CD4-positive, alpha-beta T cell (primary cell): ENCODE measurements at regions not wholly inside any gene's neighbourhood (a gene's known extent, or its start where the extent isn't known, plus 50 kb on each side); places are given as distances from the start of the nearest gene placed in this dataset.

Experiments used
- ATAC-seq: fragments of 200-7000 bp; cut with Tn5 transposase; one replicate; pipeline ENCODE4 v1.10.0; 2022; ENCODE audit warnings: mild to moderate bottlenecking; ENCODE audit not compliant: poor library complexity
- CTCF ChIA-PET: fragments of 350-600 bp; sonication (Branson Sonifier 250); formaldehyde crosslinking; loops from one replicate; lab custom pipeline; 2021; ENCODE audit warnings: antibody characterized with exemption, inconsistent platforms; lab: Charles Lee
- POLR2A ChIA-PET: fragments of 350-600 bp; sonication (Branson Sonifier 250); formaldehyde crosslinking; loops from one replicate; lab custom pipeline; 2021; ENCODE audit warnings: antibody characterized with exemption, inconsistent platforms; lab: Charles Lee
- DNase-seq, 14 experiments: peaks; one replicate each; pipeline ENCODE4 v3.0.0-alpha.2; 2013 to 2020; ENCODE audit warnings: mixed read lengths in 2 of 14
- H3K27ac ChIP-seq, 2 donors: one replicate each; pipeline versions ENCODE4 v1.5.1 to v1.7.0; 2013; ENCODE audit warnings: low read length in 2 of 2, low read depth in 1 of 2, mild to moderate bottlenecking in 1 of 2
- H3K27me3 ChIP-seq, 2 experiments: 1 replicate in 1 of 2; 2 replicates in 1 of 2; pipeline versions ENCODE4 v1.6.1 to v1.7.0; 2013; ENCODE audit warnings: low read length in 2 of 2, control low read depth in 1 of 2, mild to moderate bottlenecking in 1 of 2, moderate library complexity in 1 of 2; ENCODE audit not compliant: insufficient read depth in 2 of 2, control insufficient read depth in 1 of 2
- H3K36me3 ChIP-seq: one replicate; pipeline ENCODE4 v1.6.1; 2013; ENCODE audit warnings: low read length, control low read depth; ENCODE audit not compliant: insufficient read depth
- H3K4me1 ChIP-seq: one replicate; pipeline ENCODE4 v1.6.1; 2013; ENCODE audit warnings: low read length, control low read depth; ENCODE audit not compliant: insufficient read depth
- H3K4me3 ChIP-seq: one replicate; pipeline ENCODE4 v1.5.1; 2013; ENCODE audit warnings: mild to moderate bottlenecking, low read length, moderate library complexity
- H3K9me3 ChIP-seq, 2 experiments: 1 replicate in 1 of 2; 2 replicates in 1 of 2; pipeline versions ENCODE4 v1.6.1 to v1.7.0; 2013; ENCODE audit warnings: low read length in 2 of 2, mild to moderate bottlenecking in 2 of 2, control low read depth in 1 of 2, moderate library complexity in 1 of 2; ENCODE audit not compliant: control insufficient read depth in 1 of 2, insufficient read depth in 1 of 2
- H3K27ac Mint-ChIP-seq: one replicate; pipeline ENCODE4 v1.8.0; 2020; ENCODE audit warnings: mixed read lengths
- H3K27me3 Mint-ChIP-seq: one replicate; pipeline ENCODE4 v1.8.0; 2021; ENCODE audit warnings: mixed read lengths
- H3K36me3 Mint-ChIP-seq: one replicate; pipeline ENCODE4 v1.8.0; 2021; ENCODE audit warnings: low read depth, mixed read lengths
- H3K4me1 Mint-ChIP-seq: one replicate; pipeline ENCODE4 v1.8.0; 2021; ENCODE audit warnings: low read depth, mixed read lengths
- H3K4me3 Mint-ChIP-seq: one replicate; pipeline ENCODE4 v1.8.0; 2020; ENCODE audit warnings: mild to moderate bottlenecking, mixed read lengths
- H3K9me3 Mint-ChIP-seq: one replicate; pipeline ENCODE4 v1.8.0; 2020; ENCODE audit warnings: mixed read lengths
- intact Hi-C, 2 experiments: fragments of 100-400 bp; cut with DNase I in 1 of 2; cut with micrococcal nuclease in 1 of 2; formaldehyde crosslinking; loops; one replicate each; pipeline versions ENCODE4 v1.15.1 to v1.9.0; 2023 to 2025; cut with DNase I, micrococcal nuclease
- TF ChIP-seq, protein P1 (sequence below): fragments of 200-600 bp; IDR thresholded peaks from one replicate; pipeline ENCODE4 v1.8.0; 2022; ENCODE audit warnings: antibody characterized with exemption, mild to moderate bottlenecking

DNA sequence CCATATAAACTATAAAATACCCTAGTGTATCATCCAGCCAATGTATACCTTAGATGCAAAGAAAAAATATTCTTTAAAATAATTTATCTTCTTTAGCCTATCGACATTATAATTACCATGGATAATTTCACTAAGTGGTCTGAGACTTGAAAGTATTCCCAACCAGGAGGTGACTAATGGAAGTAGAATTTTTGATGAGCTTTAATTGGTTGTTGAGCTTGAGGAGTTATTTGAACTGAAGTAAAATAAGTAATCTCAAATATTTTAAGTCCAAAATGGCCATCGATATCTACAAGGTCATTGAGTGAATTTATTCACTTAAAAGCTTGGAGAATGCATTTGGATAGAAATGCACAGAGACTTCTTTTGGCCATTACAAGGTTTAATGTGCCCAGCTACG is 436.2 kb downstream of the TLL1 start:
- Mint-ChIP-seq H3K9me3 (peaks cover 15% of the 10 kb centered on the region), H3K36me3 (no peaks in the 10 kb centered on the region), H3K27ac (no peak overlapping the region), H3K4me3 (no peak overlapping the region), H3K27me3 (no peaks in the 10 kb centered on the region), H3K4me1 (no peaks in the 10 kb centered on the region)
- no peak overlapping the region for H3K4me3 ChIP-seq
- intact Hi-C loops = no loop called here
- ChIA-PET POLR2A (no interaction called here), CTCF (no interaction called here)
- no peaks in the 10 kb centered on the region for H3K36me3 ChIP-seq
- TF ChIP-seq, protein P1, sequence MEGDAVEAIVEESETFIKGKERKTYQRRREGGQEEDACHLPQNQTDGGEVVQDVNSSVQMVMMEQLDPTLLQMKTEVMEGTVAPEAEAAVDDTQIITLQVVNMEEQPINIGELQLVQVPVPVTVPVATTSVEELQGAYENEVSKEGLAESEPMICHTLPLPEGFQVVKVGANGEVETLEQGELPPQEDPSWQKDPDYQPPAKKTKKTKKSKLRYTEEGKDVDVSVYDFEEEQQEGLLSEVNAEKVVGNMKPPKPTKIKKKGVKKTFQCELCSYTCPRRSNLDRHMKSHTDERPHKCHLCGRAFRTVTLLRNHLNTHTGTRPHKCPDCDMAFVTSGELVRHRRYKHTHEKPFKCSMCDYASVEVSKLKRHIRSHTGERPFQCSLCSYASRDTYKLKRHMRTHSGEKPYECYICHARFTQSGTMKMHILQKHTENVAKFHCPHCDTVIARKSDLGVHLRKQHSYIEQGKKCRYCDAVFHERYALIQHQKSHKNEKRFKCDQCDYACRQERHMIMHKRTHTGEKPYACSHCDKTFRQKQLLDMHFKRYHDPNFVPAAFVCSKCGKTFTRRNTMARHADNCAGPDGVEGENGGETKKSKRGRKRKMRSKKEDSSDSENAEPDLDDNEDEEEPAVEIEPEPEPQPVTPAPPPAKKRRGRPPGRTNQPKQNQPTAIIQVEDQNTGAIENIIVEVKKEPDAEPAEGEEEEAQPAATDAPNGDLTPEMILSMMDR = no peak
- no peaks in the 10 kb centered on the region for H3K27me3 ChIP-seq
- no peak for ATAC-seq
- no peaks in the 10 kb centered on the region for H3K9me3 ChIP-seq
- DNase-seq = no peak
- no peak overlapping the region for H3K27ac ChIP-seq
- no peaks in the 10 kb centered on the region for H3K4me1 ChIP-seq

DNA sequence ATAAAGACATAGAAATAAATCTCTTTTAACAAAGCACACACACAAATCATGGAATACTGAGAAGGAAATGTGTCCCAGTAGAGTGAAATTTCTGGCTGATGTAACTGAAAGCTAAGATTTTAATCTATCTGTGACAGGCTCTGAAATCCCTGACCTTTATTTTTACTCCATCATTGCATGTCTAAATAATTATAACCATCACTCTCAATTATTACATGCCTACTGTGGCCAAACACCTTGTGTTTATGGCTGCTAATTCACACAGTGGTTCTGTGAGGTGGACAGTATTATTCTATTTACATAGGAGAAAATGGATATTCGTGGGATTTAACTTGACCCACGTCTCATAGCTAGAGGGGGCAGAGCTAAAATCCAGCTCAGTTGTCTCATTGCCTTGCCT is 438.1 kb downstream of the TLL1 start:
- no peaks in the 10 kb centered on the region for H3K36me3 ChIP-seq
- no peaks in the 10 kb centered on the region for H3K4me1 Mint-ChIP-seq
- no peak overlapping the region for H3K27ac ChIP-seq
- CTCF ChIA-PET = no interaction called here
- no peak overlapping the region for H3K4me3 Mint-ChIP-seq
- H3K9me3 ChIP-seq = no peaks in the 10 kb centered on the region
- no peaks in the 10 kb centered on the region for H3K4me1 ChIP-seq
- no peaks in the 10 kb centered on the region for H3K27me3 Mint-ChIP-seq
- POLR2A ChIA-PET = no interaction called here
- H3K27me3 ChIP-seq = no peaks in the 10 kb centered on the region
- H3K9me3 Mint-ChIP-seq = peaks cover 8% of the 10 kb centered on the region
- DNase-seq (no peak), ATAC-seq (no peak)
- no peak overlapping the region for H3K4me3 ChIP-seq
- H3K27ac Mint-ChIP-seq = no peak overlapping the region
- intact Hi-C loops = no loop called here
- TF ChIP-seq, protein P1 = no peak
- H3K36me3 Mint-ChIP-seq = no peaks in the 10 kb centered on the region

DNA sequence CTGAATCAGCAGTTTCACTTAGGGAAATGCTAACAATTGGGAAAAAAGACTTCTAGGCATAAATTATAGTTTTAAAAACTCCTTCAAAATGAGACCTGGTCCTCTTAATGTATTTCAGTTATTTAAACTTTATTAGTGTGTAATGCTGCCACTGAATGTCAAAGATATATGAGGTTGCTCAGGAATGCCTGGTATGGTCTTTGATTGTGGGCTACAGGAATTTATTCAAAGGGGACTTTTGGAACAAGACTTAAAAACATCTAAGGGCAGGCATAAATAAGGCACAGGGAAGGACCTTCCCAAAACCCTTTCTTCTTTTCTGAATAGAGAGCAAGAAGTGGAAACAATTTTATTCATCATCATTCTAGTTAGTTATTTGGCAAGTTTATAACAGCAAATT is 439.1 kb downstream of the TLL1 start:
- Histone ChIP-seq H3K36me3 (no peaks in the 10 kb centered on the region), H3K27me3 (no peaks in the 10 kb centered on the region), H3K4me1 (no peaks in the 10 kb centered on the region), H3K4me3 (no peak overlapping the region), H3K27ac (no peak overlapping the region), H3K9me3 (no peaks in the 10 kb centered on the region)
- H3K9me3 Mint-ChIP-seq = peaks cover 3% of the 10 kb centered on the region
- POLR2A ChIA-PET = no interaction called here
- H3K4me3 Mint-ChIP-seq = no peak overlapping the region
- TF ChIP-seq, protein P1 = no peak
- H3K27ac Mint-ChIP-seq = no peak overlapping the region
- H3K27me3 Mint-ChIP-seq = no peaks in the 10 kb centered on the region
- ATAC-seq (no peak), DNase-seq (no peak)
- intact Hi-C loops = no loop called here
- H3K4me1 Mint-ChIP-seq = no peaks in the 10 kb centered on the region
- H3K36me3 Mint-ChIP-seq = no peaks in the 10 kb centered on the region
- CTCF ChIA-PET = no interaction called here
